CD14-positive monocyte (primary cell): ENCODE measurements at regions not wholly inside any gene's neighbourhood (a gene's known extent, or its start where the extent isn't known, plus 50 kb on each side); places are given as distances from the start of the nearest gene placed in this dataset.

Source experiments
- DNase-seq, 3 donors: peaks; one replicate each; pipeline ENCODE4 v3.0.0-alpha.2; 2011 to 2022
- H2AFZ ChIP-seq: 2 replicates; pipeline ENCODE4 v1.6.0; 2012; ENCODE audit warnings: mild to moderate bottlenecking, low read depth, low read length, inconsistent platforms; ENCODE audit not compliant: insufficient read depth, poor library complexity, severe bottlenecking
- H3K27ac ChIP-seq, 2 donors: 1 replicate in 1 of 2; 2 replicates in 1 of 2; pipeline ENCODE4 v1.5.1; 2012 to 2013; ENCODE audit warnings: low read length in 2 of 2, control low read depth in 1 of 2, inconsistent platforms in 1 of 2, low read depth in 1 of 2, mild to moderate bottlenecking in 1 of 2
- H3K27me3 ChIP-seq, 2 donors: one replicate each; pipeline versions ENCODE4 v1.6.0 to v1.6.1; 2011 to 2013; ENCODE audit warnings: low read length in 2 of 2; ENCODE audit not compliant: control insufficient read depth in 2 of 2, insufficient read depth in 2 of 2
- H3K36me3 ChIP-seq, 2 donors: replicated peaks in 1 of 2; 1 replicate in 1 of 2; 2 replicates in 1 of 2; pipeline versions ENCODE4 v1.5.1 to v1.6.1; 2012 to 2013; ENCODE audit warnings: low read length in 2 of 2, control low read depth in 1 of 2, inconsistent platforms in 1 of 2, mild to moderate bottlenecking in 1 of 2; ENCODE audit not compliant: insufficient read depth in 2 of 2, control insufficient read depth in 1 of 2
- H3K4me1 ChIP-seq, 2 donors: 1 replicate in 1 of 2; 2 replicates in 1 of 2; pipeline versions ENCODE4 v1.5.1 to v1.6.1; 2012 to 2013; ENCODE audit warnings: low read length in 2 of 2, control low read depth in 1 of 2, inconsistent platforms in 1 of 2, mild to moderate bottlenecking in 1 of 2, moderate library complexity in 1 of 2; ENCODE audit not compliant: insufficient read depth in 2 of 2, control insufficient read depth in 1 of 2
- H3K4me2 ChIP-seq: replicated peaks from 2 replicates; pipeline ENCODE3; 2012; ENCODE audit warnings: low read length, moderate library complexity, mild to moderate bottlenecking; ENCODE audit not compliant: poor library complexity, severe bottlenecking; ENCODE audit errors: extremely low read depth
- H3K4me3 ChIP-seq, 3 experiments: fragments of 200-600 bp in 1 of 3; sonication (generic) in 1 of 3; replicated peaks in 1 of 3; 1 replicate in 2 of 3; 2 replicates in 1 of 3; pipeline ENCODE4 v1.5.1; 2011 to 2013; ENCODE audit warnings: low read length in 3 of 3, mild to moderate bottlenecking in 3 of 3, control low read depth in 2 of 3, low read depth in 2 of 3, inconsistent platforms in 1 of 3, moderate library complexity in 1 of 3
- H3K79me2 ChIP-seq: 2 replicates; pipeline ENCODE4 v1.6.0; 2012; ENCODE audit warnings: mild to moderate bottlenecking, control low read depth, inconsistent platforms, low read length, moderate library complexity; ENCODE audit not compliant: insufficient read depth
- H3K9ac ChIP-seq: 2 replicates; pipeline ENCODE4 v1.6.0; 2017; ENCODE audit warnings: low read length, mild to moderate bottlenecking; ENCODE audit not compliant: insufficient read depth, poor library complexity, severe bottlenecking
- H3K9me3 ChIP-seq, 2 donors: replicated peaks in 1 of 2; 1 replicate in 1 of 2; 2 replicates in 1 of 2; pipeline versions ENCODE4 v1.5.1 to v1.6.1; 2012 to 2013; ENCODE audit warnings: low read length in 2 of 2, control low read depth in 1 of 2; ENCODE audit not compliant: control insufficient read depth in 1 of 2, insufficient read depth in 1 of 2
- H4K20me1 ChIP-seq: 2 replicates; pipeline ENCODE4 v1.6.0; 2012; ENCODE audit warnings: mild to moderate bottlenecking, low read length, control low read depth, moderate library complexity; ENCODE audit not compliant: insufficient read depth
- H3K27ac Mint-ChIP-seq, 7 donors: one replicate each; pipeline ENCODE4 v1.8.0; 2020; ENCODE audit warnings: mild to moderate bottlenecking in 7 of 7, mixed read lengths in 7 of 7, moderate library complexity in 6 of 7, inconsistent platforms in 2 of 7
- H3K27me3 Mint-ChIP-seq, 3 donors: one replicate each; pipeline ENCODE4 v1.8.0; 2021 to 2022; ENCODE audit warnings: low read depth in 3 of 3, mild to moderate bottlenecking in 3 of 3, mixed read lengths in 3 of 3, moderate library complexity in 3 of 3, inconsistent platforms in 1 of 3
- H3K36me3 Mint-ChIP-seq, 2 donors: one replicate each; pipeline ENCODE4 v1.8.0; 2020; ENCODE audit warnings: mixed read lengths in 2 of 2, inconsistent platforms in 1 of 2, mild to moderate bottlenecking in 1 of 2
- H3K4me1 Mint-ChIP-seq: one replicate; pipeline ENCODE4 v1.8.0; 2020; ENCODE audit warnings: mild to moderate bottlenecking, mixed read lengths
- H3K4me3 Mint-ChIP-seq, 2 donors: one replicate each; pipeline ENCODE4 v1.8.0; 2020; ENCODE audit warnings: mild to moderate bottlenecking in 2 of 2, mixed read lengths in 2 of 2, moderate library complexity in 1 of 2
- H3K9me3 Mint-ChIP-seq, 7 donors: one replicate each; pipeline ENCODE4 v1.8.0; 2020 to 2022; ENCODE audit warnings: mixed read lengths in 7 of 7, mild to moderate bottlenecking in 6 of 7, moderate library complexity in 6 of 7, inconsistent platforms in 2 of 7
- CTCF ChIP-seq: fragments of 200-600 bp; IDR thresholded peaks from one replicate; pipeline ENCODE4 v1.8.0; 2022; ENCODE audit warnings: antibody characterized with exemption, mild to moderate bottlenecking
- WGBS: methylation state at CpG from one replicate; pipeline ENCODE4 v1.1.5; 2013; ENCODE audit warnings: missing lambda C conversion rate; ENCODE audit not compliant: insufficient coverage; 5-methylcytosine and 5-hydroxymethylcytosine counted together
- intact Hi-C, 2 donors: fragments of 100-400 bp; cut with micrococcal nuclease; formaldehyde crosslinking; loops; one replicate each; pipeline versions ENCODE4 v1.15.0 to v1.15.1; 2023

GRCh38 chr10:126777714-126778113 is 107.2 kb upstream of the C10orf90 start:
- Mint-ChIP-seq H3K27ac (no peak overlapping the region), H3K27me3 (peaks cover 0 to 1% (median 0%) of the 10 kb centered on the region in 3 donors), H3K4me3 (no peak overlapping the region), H3K4me1 (no peaks in the 10 kb centered on the region), H3K36me3 (no peaks in the 10 kb centered on the region), H3K9me3 (peaks cover 0 to 4% (median 2%) of the 10 kb centered on the region in 7 donors)
- no peak for TF ChIP-seq CTCF
- Histone ChIP-seq H3K9ac (no peak overlapping the region), H3K36me3 (no peaks in the 10 kb centered on the region), H3K4me2 (no peak overlapping the region), H3K9me3 (no peaks in the 10 kb centered on the region), H3K4me3 (no peak overlapping the region), H3K4me1 (no peaks in the 10 kb centered on the region), H2AFZ (no peak overlapping the region), H3K79me2 (no peaks in the 10 kb centered on the region), H3K27me3 (no peaks in the 10 kb centered on the region), H4K20me1 (no peaks in the 10 kb centered on the region), H3K27ac (no peak overlapping the region)
- DNase-seq = no peak
- intact Hi-C loops = no loop called here
- WGBS = 84% methylated on average over 10 of the region's 10 CpGs

GRCh38 chr10:126781450-126782216 is 111.1 kb upstream of the C10orf90 start:
- WGBS = no CpG with 5 or more reads among the region's 3 CpGs
- no peak for TF ChIP-seq CTCF
- peaks cover 1 to 12% (median 4%) of the 10 kb centered on the region in 7 donors for H3K9me3 Mint-ChIP-seq

More at GRCh38 chr10:126781450-126782216, 111.1 kb upstream of the C10orf90 start:
- no peaks in the 10 kb centered on the region for H4K20me1 ChIP-seq
- Mint-ChIP-seq H3K27ac (no peak overlapping the region), H3K4me1 (no peaks in the 10 kb centered on the region), H3K4me3 (no peak overlapping the region), H3K36me3 (no peaks in the 10 kb centered on the region), H3K27me3 (no peaks in the 10 kb centered on the region)
- H3K4me1 ChIP-seq = no peaks in the 10 kb centered on the region
- H3K4me2 ChIP-seq = no peak overlapping the region
- H3K4me3 ChIP-seq = no peak overlapping the region
- H3K27ac ChIP-seq = no peak overlapping the region
- H3K9me3 ChIP-seq = peaks cover 0 to 4% of the 10 kb centered on the region in 2 donors
- no peaks in the 10 kb centered on the region for H3K27me3 ChIP-seq
- H3K36me3 ChIP-seq = no peaks in the 10 kb centered on the region
- no peak for DNase-seq
- no peak overlapping the region for H2AFZ ChIP-seq
- no peak overlapping the region for H3K9ac ChIP-seq
- H3K79me2 ChIP-seq = no peaks in the 10 kb centered on the region
- intact Hi-C loops = no loop called here
